Keratinocyte (primary cell): ENCODE measurements at regions not wholly inside any gene's neighbourhood (a gene's known extent, or its start where the extent isn't known, plus 50 kb on each side); places are given as distances from the start of the nearest gene placed in this dataset.

Source experiments
- CTCF ChIP-seq, 3 experiments: IDR thresholded peaks in 1 of 3; conservative IDR thresholded peaks in 1 of 3; optimal IDR thresholded peaks in 1 of 3; 2 replicates in 2 of 3; 3 replicates in 1 of 3; pipeline versions ENCODE3 to v1.5.1; 2011; ENCODE audit warnings: low read length in 3 of 3, mild to moderate bottlenecking in 3 of 3, moderate library complexity in 2 of 3, control low read depth in 1 of 3, inconsistent platforms in 1 of 3; ENCODE audit not compliant: insufficient read depth in 2 of 3; ENCODE audit errors: extremely low read depth in 1 of 3
- EZH2 ChIP-seq: IDR thresholded peaks from one replicate; pipeline ENCODE4 v1.6.1; 2012; ENCODE audit warnings: inconsistent platforms, mild to moderate bottlenecking, low read length, moderate library complexity

DNA sequence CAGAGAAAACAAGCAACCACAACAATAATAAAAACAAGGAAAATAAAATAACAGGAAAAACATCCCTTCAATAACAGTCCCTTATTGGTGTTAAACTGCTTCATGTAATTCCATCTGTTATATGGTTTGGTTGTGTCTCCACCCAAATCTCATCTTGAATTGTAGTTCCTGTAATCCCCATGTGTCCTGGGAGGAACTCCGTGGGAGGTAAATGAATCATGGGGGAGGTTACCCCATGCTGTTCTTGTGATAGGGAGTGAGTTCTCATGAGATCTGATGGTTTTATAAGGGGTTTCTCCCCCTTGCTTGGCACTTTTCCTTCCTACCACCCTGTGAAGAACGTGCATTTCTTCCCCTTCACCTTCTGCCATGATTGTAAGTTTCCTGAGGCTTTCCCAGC is 369.8 kb downstream of the TMEM232 start:
- TF ChIP-seq EZH2, result no peak
- TF ChIP-seq CTCF (optimal IDR thresholded peaks at IDR 0.05 in 1 of 3, IDR thresholded peaks at IDR 0.05 in 1 of 3, conservative IDR thresholded peaks at IDR 0.05 in 1 of 3; ENCODE audit: extremely low read depth in 1 of 3, insufficient read depth in 2 of 3, low read length in 3 of 3), result no peak
